CD4-positive, alpha-beta T cell (primary cell): ENCODE measurements at regions not wholly inside any gene's neighbourhood (a gene's known extent, or its start where the extent isn't known, plus 50 kb on each side); places are given as distances from the start of the nearest gene placed in this dataset.

Source experiments
- ATAC-seq: fragments of 200-7000 bp; cut with Tn5 transposase; one replicate; pipeline ENCODE4 v1.10.0; 2022; ENCODE audit warnings: mild to moderate bottlenecking; ENCODE audit not compliant: poor library complexity
- CTCF ChIA-PET: fragments of 350-600 bp; sonication (Branson Sonifier 250); formaldehyde crosslinking; loops from one replicate; lab custom pipeline; 2021; ENCODE audit warnings: antibody characterized with exemption, inconsistent platforms; lab: Charles Lee
- POLR2A ChIA-PET: fragments of 350-600 bp; sonication (Branson Sonifier 250); formaldehyde crosslinking; loops from one replicate; lab custom pipeline; 2021; ENCODE audit warnings: antibody characterized with exemption, inconsistent platforms; lab: Charles Lee
- DNase-seq, 14 experiments: peaks; one replicate each; pipeline ENCODE4 v3.0.0-alpha.2; 2013 to 2020; ENCODE audit warnings: mixed read lengths in 2 of 14
- H3K27ac ChIP-seq, 2 donors: one replicate each; pipeline versions ENCODE4 v1.5.1 to v1.7.0; 2013; ENCODE audit warnings: low read length in 2 of 2, low read depth in 1 of 2, mild to moderate bottlenecking in 1 of 2
- H3K27me3 ChIP-seq, 2 experiments: 1 replicate in 1 of 2; 2 replicates in 1 of 2; pipeline versions ENCODE4 v1.6.1 to v1.7.0; 2013; ENCODE audit warnings: low read length in 2 of 2, control low read depth in 1 of 2, mild to moderate bottlenecking in 1 of 2, moderate library complexity in 1 of 2; ENCODE audit not compliant: insufficient read depth in 2 of 2, control insufficient read depth in 1 of 2
- H3K36me3 ChIP-seq: one replicate; pipeline ENCODE4 v1.6.1; 2013; ENCODE audit warnings: low read length, control low read depth; ENCODE audit not compliant: insufficient read depth
- H3K4me1 ChIP-seq: one replicate; pipeline ENCODE4 v1.6.1; 2013; ENCODE audit warnings: low read length, control low read depth; ENCODE audit not compliant: insufficient read depth
- H3K4me3 ChIP-seq: one replicate; pipeline ENCODE4 v1.5.1; 2013; ENCODE audit warnings: mild to moderate bottlenecking, low read length, moderate library complexity
- H3K9me3 ChIP-seq, 2 experiments: 1 replicate in 1 of 2; 2 replicates in 1 of 2; pipeline versions ENCODE4 v1.6.1 to v1.7.0; 2013; ENCODE audit warnings: low read length in 2 of 2, mild to moderate bottlenecking in 2 of 2, control low read depth in 1 of 2, moderate library complexity in 1 of 2; ENCODE audit not compliant: control insufficient read depth in 1 of 2, insufficient read depth in 1 of 2
- H3K27ac Mint-ChIP-seq: one replicate; pipeline ENCODE4 v1.8.0; 2020; ENCODE audit warnings: mixed read lengths
- H3K27me3 Mint-ChIP-seq: one replicate; pipeline ENCODE4 v1.8.0; 2021; ENCODE audit warnings: mixed read lengths
- H3K36me3 Mint-ChIP-seq: one replicate; pipeline ENCODE4 v1.8.0; 2021; ENCODE audit warnings: low read depth, mixed read lengths
- H3K4me1 Mint-ChIP-seq: one replicate; pipeline ENCODE4 v1.8.0; 2021; ENCODE audit warnings: low read depth, mixed read lengths
- H3K4me3 Mint-ChIP-seq: one replicate; pipeline ENCODE4 v1.8.0; 2020; ENCODE audit warnings: mild to moderate bottlenecking, mixed read lengths
- H3K9me3 Mint-ChIP-seq: one replicate; pipeline ENCODE4 v1.8.0; 2020; ENCODE audit warnings: mixed read lengths
- CTCF ChIP-seq: fragments of 200-600 bp; IDR thresholded peaks from one replicate; pipeline ENCODE4 v1.8.0; 2022; ENCODE audit warnings: antibody characterized with exemption, mild to moderate bottlenecking
- intact Hi-C, 2 experiments: fragments of 100-400 bp; cut with DNase I in 1 of 2; cut with micrococcal nuclease in 1 of 2; formaldehyde crosslinking; loops; one replicate each; pipeline versions ENCODE4 v1.15.1 to v1.9.0; 2023 to 2025; cut with DNase I, micrococcal nuclease

GRCh38 chr7:26472971-26473370, 181.3 kb downstream of the SNX10 start:
- H3K4me3 Mint-ChIP-seq, result no peak overlapping the region
- H3K36me3 ChIP-seq, result no peaks in the 10 kb centered on the region
- POLR2A ChIA-PET, result no interaction called here
- peaks cover 0 to under 1% of the 10 kb centered on the region in 2 experiments for H3K27me3 ChIP-seq
- no peaks in the 10 kb centered on the region for H3K9me3 ChIP-seq
- peaks cover 12% of the 10 kb centered on the region for H3K27me3 Mint-ChIP-seq
- no peaks in the 10 kb centered on the region for H3K4me1 Mint-ChIP-seq
- no peak overlapping the region for H3K27ac ChIP-seq
- no peak overlapping the region for H3K4me3 ChIP-seq
- TF ChIP-seq CTCF, result no peak
- no peak overlapping the region for H3K27ac Mint-ChIP-seq
- CTCF ChIA-PET, result no interaction called here
- no peaks in the 10 kb centered on the region for H3K36me3 Mint-ChIP-seq
- H3K9me3 Mint-ChIP-seq, result no peaks in the 10 kb centered on the region
- H3K4me1 ChIP-seq, result no peaks in the 10 kb centered on the region
- intact Hi-C loops, result no loop called here
- ATAC-seq (no peak), DNase-seq (no peak)

- no peak overlapping the region for H3K4me3 Mint-ChIP-seq
- H3K27me3 Mint-ChIP-seq, result peaks cover 25% of the 10 kb centered on the region
- CTCF ChIA-PET, result no interaction called here
Measured at GRCh38 chr7:26476271-26476670, 184.6 kb downstream of the SNX10 start.

GRCh38 chr7:26477381-26477990, 185.8 kb downstream of the SNX10 start:
- DNase-seq (no peak), ATAC-seq (no peak)
- no peaks in the 10 kb centered on the region for H3K9me3 ChIP-seq
- H3K36me3 ChIP-seq, result no peaks in the 10 kb centered on the region
- H3K4me3 ChIP-seq, result no peak overlapping the region
- no peak overlapping the region for H3K4me3 Mint-ChIP-seq
- ChIA-PET CTCF (no interaction called here), POLR2A (no interaction called here)
- no peaks in the 10 kb centered on the region for H3K9me3 Mint-ChIP-seq
- no peak for TF ChIP-seq CTCF
- H3K4me1 ChIP-seq, result no peaks in the 10 kb centered on the region
- peaks cover 25% of the 10 kb centered on the region for H3K27me3 Mint-ChIP-seq
- H3K27ac ChIP-seq, result no peak overlapping the region
- no peaks in the 10 kb centered on the region for H3K27me3 ChIP-seq
- H3K4me1 Mint-ChIP-seq, result no peaks in the 10 kb centered on the region
- H3K27ac Mint-ChIP-seq, result no peak overlapping the region
- no peaks in the 10 kb centered on the region for H3K36me3 Mint-ChIP-seq
- intact Hi-C loops, result no loop called here

More at GRCh38 chr7:26476271-26476670, 184.6 kb downstream of the SNX10 start:
- Histone ChIP-seq H3K9me3 (no peaks in the 10 kb centered on the region), H3K36me3 (no peaks in the 10 kb centered on the region), H3K27ac (no peak overlapping the region), H3K27me3 (no peaks in the 10 kb centered on the region), H3K4me3 (no peak overlapping the region), H3K4me1 (no peaks in the 10 kb centered on the region)
- TF ChIP-seq CTCF, result no peak
- Mint-ChIP-seq H3K36me3 (no peaks in the 10 kb centered on the region), H3K27ac (no peak overlapping the region), H3K9me3 (no peaks in the 10 kb centered on the region), H3K4me1 (no peaks in the 10 kb centered on the region)
- intact Hi-C loops, result no loop called here
- POLR2A ChIA-PET, result no interaction called here
- ATAC-seq, result no peak
- DNase-seq, result no peak
